ENCODE measurements at regions not wholly inside any gene's neighbourhood (a gene's known extent, or its start where the extent isn't known, plus 50 kb on each side); places are given as distances from the start of the nearest gene placed in this dataset.

GRCh38 chr5:158174918-158175851 is 316.2 kb upstream of the CLINT1 start:
- TF ChIP-seq CTCF (IDR thresholded peaks at IDR 0.05) (peak; percentile 34 to 79 (median 65)), POLR2A (IDR thresholded peaks at IDR 0.05) (no peak)

Data from Peyer's patch (tissue), 4 donors.